PC-3 (cell line): ENCODE measurements at regions not wholly inside any gene's neighbourhood (a gene's known extent, or its start where the extent isn't known, plus 50 kb on each side); places are given as distances from the start of the nearest gene placed in this dataset.

Experiments used
- ATAC-seq: fragments of 200-7000 bp; cut with Tn5 transposase; 2 replicates; pipeline ENCODE4 v1.9.1; 2020; ENCODE audit warnings: mild to moderate bottlenecking, moderate library complexity
- BruUV-seq: library from RNA; stranded (reverse); fragments of 400-500 nt; replicated peaks from 2 replicates; lab custom pipeline; 2021; lab: Mats Ljungman, UMichigan
- CTCF ChIA-PET: fragments of 300-600 bp; sonication (Branson Sonifier 250); formaldehyde crosslinking; loops from one replicate; lab custom pipeline; 2022; ENCODE audit warnings: antibody characterized with exemption; lab: Charles Lee
- POLR2A ChIA-PET: fragments of 300-600 bp; sonication (Branson Sonifier 250); formaldehyde crosslinking; loops from one replicate; lab custom pipeline; 2022; ENCODE audit warnings: antibody characterized with exemption; ENCODE audit not compliant: unreplicated experiment; lab: Charles Lee
- DNase-seq: peaks from one replicate; pipeline ENCODE4 v3.0.0-alpha.2; 2015
- H2AFZ ChIP-seq: fragments of 300-600 bp; sonication (generic); 2 replicates; pipeline ENCODE4 v1.6.0; 2016; ENCODE audit warnings: antibody characterized with exemption, low read length
- H3F3A ChIP-seq: fragments of 300-600 bp; sonication (generic); one replicate; pipeline ENCODE4 v1.6.0; 2017; ENCODE audit warnings: antibody characterized with exemption, low read length, control low read depth, mild to moderate bottlenecking; ENCODE audit not compliant: unreplicated experiment
- H3K27ac ChIP-seq: fragments of 300-600 bp; sonication (generic); 2 replicates; pipeline ENCODE4 v1.5.1; 2016; ENCODE audit warnings: mild to moderate bottlenecking, low read length
- H3K27me3 ChIP-seq: fragments of 300-600 bp; sonication (generic); 2 replicates; pipeline ENCODE4 v1.6.1; 2016; ENCODE audit warnings: low read length, mixed read lengths
- H3K36me3 ChIP-seq: fragments of 300-600 bp; sonication (generic); 2 replicates; pipeline ENCODE4 v1.6.1; 2016; ENCODE audit warnings: low read depth, mixed run types, low read length, mixed read lengths
- H3K4me1 ChIP-seq: fragments of 300-600 bp; sonication (generic); 2 replicates; pipeline ENCODE4 v1.5.1; 2016; ENCODE audit warnings: low read length; ENCODE audit not compliant: insufficient read depth
- H3K4me2 ChIP-seq: fragments of 300-600 bp; sonication (generic); 2 replicates; pipeline ENCODE4 v1.6.0; 2016; ENCODE audit warnings: low read length
- H3K4me3 ChIP-seq: fragments of 300-600 bp; sonication (generic); 2 replicates; pipeline ENCODE4 v1.5.1; 2016; ENCODE audit warnings: mild to moderate bottlenecking, low read length, mixed read lengths
- H3K79me2 ChIP-seq: fragments of 300-600 bp; sonication (generic); 2 replicates; pipeline ENCODE4 v1.6.1; 2017; ENCODE audit warnings: low read length, mixed read lengths
- H3K9ac ChIP-seq: fragments of 300-600 bp; sonication (generic); 2 replicates; pipeline ENCODE4 v1.6.0; 2016; ENCODE audit warnings: mild to moderate bottlenecking, low read length
- H3K9me2 ChIP-seq: fragments of 300-600 bp; sonication (generic); replicated peaks from 2 replicates; pipeline ENCODE4 v1.6.1; 2016; ENCODE audit warnings: mixed run types, low read length, mixed read lengths
- H3K9me3 ChIP-seq: fragments of 300-600 bp; sonication (generic); 2 replicates; pipeline ENCODE4 v1.6.1; 2016; ENCODE audit warnings: low read length, mixed read lengths
- H4K20me1 ChIP-seq: fragments of 300-600 bp; sonication (generic); 2 replicates; pipeline ENCODE4 v1.6.1; 2016; ENCODE audit warnings: low read length, mixed read lengths
- EZH2 ChIP-seq: fragments of 300-600 bp; sonication (generic); IDR thresholded peaks from one replicate; pipeline ENCODE4 v1.6.1; 2017; ENCODE audit warnings: antibody characterized with exemption, mild to moderate bottlenecking, low read length; ENCODE audit not compliant: unreplicated experiment
- EZH2phosphoT487 ChIP-seq: fragments of 300-600 bp; sonication (generic); IDR thresholded peaks from 2 replicates; pipeline ENCODE4 v1.6.1; 2018; ENCODE audit warnings: mild to moderate bottlenecking, antibody characterized with exemption, low read length, borderline replicate concordance
- intact Hi-C: fragments of 100-400 bp; cut with micrococcal nuclease; formaldehyde crosslinking; loops from 2 replicates; pipeline ENCODE4 v1.9.0; 2023
- TF ChIP-seq, protein P1 (sequence below): fragments of 300-600 bp; sonication (generic); conservative IDR thresholded peaks from 2 replicates; pipeline ENCODE4 v1.5.1; 2017; ENCODE audit warnings: antibody characterized with exemption, low read depth, mild to moderate bottlenecking, low read length

DNA sequence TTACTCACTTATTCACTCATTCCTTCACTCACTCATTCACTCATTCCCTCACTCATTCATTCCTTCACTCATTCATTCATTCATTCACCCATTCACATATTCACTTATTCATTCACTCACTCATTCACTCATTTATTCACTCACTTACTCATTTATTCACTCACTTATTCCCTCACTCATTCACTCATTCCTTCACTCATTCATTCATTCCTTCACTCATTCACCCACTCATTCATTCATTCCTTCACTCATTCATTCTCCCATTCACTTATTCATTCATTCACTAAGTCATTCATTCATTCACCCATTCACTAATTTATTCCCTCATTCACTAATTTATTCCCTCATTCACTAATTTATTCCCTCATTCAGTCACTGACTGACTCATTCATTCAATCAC, 127.6 kb downstream of the EDN3 start:
- no peak for ATAC-seq
- no TSS peak for BruUV-seq

DNA sequence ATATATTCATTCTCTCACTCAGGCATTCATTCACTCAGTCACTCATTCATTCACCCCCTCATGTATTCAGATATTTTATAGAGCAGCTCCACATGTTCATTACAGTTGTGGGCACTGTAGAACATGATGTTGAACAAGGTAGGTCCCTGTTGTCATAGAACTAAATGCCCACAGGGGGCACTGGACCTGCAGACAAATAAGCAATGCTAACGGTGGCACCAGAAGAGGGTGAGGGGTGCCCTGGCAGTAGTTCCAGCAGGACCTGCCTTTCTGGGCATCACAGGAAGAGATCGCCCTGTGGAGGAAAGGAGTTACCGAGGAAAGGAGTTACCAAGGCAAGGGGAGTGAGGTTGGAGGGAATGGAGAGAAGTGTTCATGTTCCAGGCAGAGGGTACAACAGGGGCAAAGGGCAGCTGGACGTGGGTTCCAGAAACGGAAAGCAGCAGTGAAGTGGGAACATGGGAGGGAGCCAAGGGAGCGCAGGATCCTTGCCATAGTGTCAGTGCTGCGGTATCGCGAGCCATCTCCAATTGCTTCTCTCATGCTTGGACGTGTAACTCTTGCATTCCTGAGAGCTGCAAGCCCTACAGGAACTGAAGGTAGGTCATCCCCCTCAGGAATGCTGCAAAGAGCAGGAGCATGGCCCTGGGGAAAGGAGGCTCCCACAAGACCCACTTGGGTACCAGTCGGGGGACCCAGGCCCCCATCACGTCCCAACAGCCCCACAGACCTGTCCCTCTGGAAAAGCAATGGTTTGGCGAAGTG, 128.2 kb downstream of the EDN3 start:
- TF ChIP-seq, protein P1, sequence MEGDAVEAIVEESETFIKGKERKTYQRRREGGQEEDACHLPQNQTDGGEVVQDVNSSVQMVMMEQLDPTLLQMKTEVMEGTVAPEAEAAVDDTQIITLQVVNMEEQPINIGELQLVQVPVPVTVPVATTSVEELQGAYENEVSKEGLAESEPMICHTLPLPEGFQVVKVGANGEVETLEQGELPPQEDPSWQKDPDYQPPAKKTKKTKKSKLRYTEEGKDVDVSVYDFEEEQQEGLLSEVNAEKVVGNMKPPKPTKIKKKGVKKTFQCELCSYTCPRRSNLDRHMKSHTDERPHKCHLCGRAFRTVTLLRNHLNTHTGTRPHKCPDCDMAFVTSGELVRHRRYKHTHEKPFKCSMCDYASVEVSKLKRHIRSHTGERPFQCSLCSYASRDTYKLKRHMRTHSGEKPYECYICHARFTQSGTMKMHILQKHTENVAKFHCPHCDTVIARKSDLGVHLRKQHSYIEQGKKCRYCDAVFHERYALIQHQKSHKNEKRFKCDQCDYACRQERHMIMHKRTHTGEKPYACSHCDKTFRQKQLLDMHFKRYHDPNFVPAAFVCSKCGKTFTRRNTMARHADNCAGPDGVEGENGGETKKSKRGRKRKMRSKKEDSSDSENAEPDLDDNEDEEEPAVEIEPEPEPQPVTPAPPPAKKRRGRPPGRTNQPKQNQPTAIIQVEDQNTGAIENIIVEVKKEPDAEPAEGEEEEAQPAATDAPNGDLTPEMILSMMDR: peak; percentile 51
- TF ChIP-seq EZH2phosphoT487: no peak
- BruUV-seq: no TSS peak
- no peak overlapping the region for H3K4me3 ChIP-seq
- DNase-seq (no peak), ATAC-seq (no peak)
- no peaks in the 10 kb centered on the region for H4K20me1 ChIP-seq
- H2AFZ ChIP-seq: no peak overlapping the region
- POLR2A ChIA-PET: no interaction called here
- H3K9me2 ChIP-seq: no peaks in the 10 kb centered on the region
- no peak overlapping the region for H3K9ac ChIP-seq
- CTCF ChIA-PET: no interaction called here
- H3K9me3 ChIP-seq: no peaks in the 10 kb centered on the region
- intact Hi-C loops: no loop called here
- H3K27me3 ChIP-seq: peaks cover 56% of the 10 kb centered on the region
- peak overlapping the region; percentile 57; the same call in 1 of the 2 replicates for H3K4me2 ChIP-seq
- no peak overlapping the region for H3K27ac ChIP-seq
- no peaks in the 10 kb centered on the region for H3K36me3 ChIP-seq
- no peaks in the 10 kb centered on the region for H3K4me1 ChIP-seq
- no peaks in the 10 kb centered on the region for H3F3A ChIP-seq
- no peaks in the 10 kb centered on the region for H3K79me2 ChIP-seq

More for the DNA sequence above, 127.6 kb downstream of the EDN3 start:
- intact Hi-C loops: no loop called here
- Histone ChIP-seq H3K4me3 (no peak overlapping the region), H3K9me3 (no peaks in the 10 kb centered on the region), H3K27me3 (peaks cover 50% of the 10 kb centered on the region), H3F3A (no peaks in the 10 kb centered on the region), H3K9ac (no peak overlapping the region), H3K79me2 (no peaks in the 10 kb centered on the region), H3K36me3 (no peaks in the 10 kb centered on the region), H3K4me1 (no peaks in the 10 kb centered on the region), H3K27ac (no peak overlapping the region), H3K9me2 (no peaks in the 10 kb centered on the region), H3K4me2 (no peak overlapping the region), H4K20me1 (no peaks in the 10 kb centered on the region), H2AFZ (no peak overlapping the region)
- TF ChIP-seq, protein P1: no peak
- TF ChIP-seq EZH2phosphoT487 (no peak), EZH2 (no peak)
- CTCF ChIA-PET: no interaction called here
- POLR2A ChIA-PET: no interaction called here
- DNase-seq: no peak

DNA sequence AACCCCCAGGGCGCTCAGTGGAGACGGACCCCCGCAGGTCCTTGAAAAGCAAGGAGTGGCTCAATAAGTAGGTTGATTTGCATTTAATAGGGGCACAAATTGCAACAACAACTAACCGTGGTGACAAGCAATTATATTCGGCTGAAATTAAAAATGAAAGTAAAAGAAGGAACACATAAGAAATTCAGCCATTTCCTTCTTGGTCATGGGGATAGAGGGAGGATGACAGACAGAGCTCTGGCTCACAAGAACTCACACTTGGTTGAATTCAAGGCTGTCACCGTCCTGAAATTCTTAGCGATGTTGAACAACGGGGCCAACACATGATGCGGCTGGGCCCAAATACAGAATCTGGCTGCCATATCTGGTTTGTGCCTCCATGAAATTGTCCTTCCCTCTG, 129.0 kb downstream of the EDN3 start:
- BruUV-seq: no TSS peak
- Histone ChIP-seq H3K36me3 (no peaks in the 10 kb centered on the region), H3K27me3 (peaks cover 62% of the 10 kb centered on the region), H3K27ac (no peak overlapping the region), H3K79me2 (no peaks in the 10 kb centered on the region), H3K9me3 (no peaks in the 10 kb centered on the region), H3K4me2 (peak overlapping the region; percentile 57), H3K9me2 (no peaks in the 10 kb centered on the region), H3K4me3 (peak overlapping the region; percentile 45; the same call in 1 of the 2 replicates), H2AFZ (0 out of 2 replicates have a peak overlapping the region, but pooled peaks have one; percentile 43), H4K20me1 (no peaks in the 10 kb centered on the region), H3K9ac (no peak overlapping the region), H3F3A (no peaks in the 10 kb centered on the region), H3K4me1 (no peaks in the 10 kb centered on the region)
- ChIA-PET POLR2A (no interaction called here), CTCF (no interaction called here)
- no peak for DNase-seq
- ATAC-seq: no peak
- intact Hi-C loops: no loop called here
- TF ChIP-seq EZH2 (no peak), EZH2phosphoT487 (no peak)
- TF ChIP-seq, protein P1: no peak
